ENCODE measurements at regions not wholly inside any gene's neighbourhood (a gene's known extent, or its start where the extent isn't known, plus 50 kb on each side); places are given as distances from the start of the nearest gene placed in this dataset.

- no CpG with 5 or more reads among the region's 3 CpGs for WGBS (ENCODE audit: extremely low coverage, insufficient read length, low lambda C conversion rate)
- no peaks in the 10 kb centered on the region for H3K27me3 ChIP-seq (ENCODE audit: insufficient read depth, low read length)
- H4K5ac ChIP-seq (ENCODE audit: insufficient read length, low read depth, low read length): no peak overlapping the region
- no peak overlapping the region for H2BK15ac ChIP-seq (ENCODE audit: low read depth, low read length)
- no peak overlapping the region for H4K91ac ChIP-seq (ENCODE audit: insufficient read length, low read depth, low read length)
- Mint-ChIP-seq H3K36me3 (ENCODE audit: insufficient read depth in 1 of 3, low read depth in 3 of 3) (peaks cover 12 to 22% (median 15%) of the 10 kb centered on the region in 3 experiments), H3K27me3 (ENCODE audit: low read depth) (no peaks in the 10 kb centered on the region; the same call in 1 of the 2 replicates), H3K9me3 (peaks cover 22 to 29% of the 10 kb centered on the region in 2 experiments), H3K27ac (no peak overlapping the region), H3K4me3 (no peak overlapping the region), H3K4me1 (no peaks in the 10 kb centered on the region)
- H3K9ac ChIP-seq (ENCODE audit: extremely low read depth, insufficient read length, low read length): no peak overlapping the region
- H3K4ac ChIP-seq (ENCODE audit: low read depth, low read length): no peak overlapping the region
- no peak overlapping the region for H3K18ac ChIP-seq (ENCODE audit: insufficient read length, low read depth, low read length)
- no peak overlapping the region for H3K23ac ChIP-seq (ENCODE audit: insufficient read length, low read depth, low read length)
- no peak overlapping the region for H3K56ac ChIP-seq (ENCODE audit: insufficient read length, low read depth, low read length)
- no peaks in the 10 kb centered on the region for H4K20me1 ChIP-seq (ENCODE audit: control insufficient read depth, insufficient read depth, insufficient read length)
- no peak overlapping the region for H4K8ac ChIP-seq (replicated peaks; ENCODE audit: insufficient read length, low read depth, low read length)
- peaks cover 6% of the 10 kb centered on the region for H3K9me3 ChIP-seq (ENCODE audit: control insufficient read depth, low read depth, low read length)
- H3T11ph ChIP-seq (ENCODE audit: low read length): no peak overlapping the region
- H3K14ac ChIP-seq (ENCODE audit: insufficient read depth, low read length): no peak overlapping the region
- no peak overlapping the region for H3K4me2 ChIP-seq (ENCODE audit: insufficient read depth, insufficient read length, low read length)
- no peak for TF ChIP-seq CTCF (conservative IDR thresholded peaks at IDR 0.05)
- H2BK5ac ChIP-seq (ENCODE audit: insufficient read length, low read length): no peak overlapping the region
- no peaks in the 10 kb centered on the region for H3K4me1 ChIP-seq (ENCODE audit: insufficient read depth, low read length)
- H2BK120ac ChIP-seq (ENCODE audit: low read depth, low read length, poor library complexity, severe bottlenecking): no peak overlapping the region
- no peak overlapping the region for H3K27ac ChIP-seq (ENCODE audit: insufficient read length, low read depth, low read length)
- H2BK12ac ChIP-seq (ENCODE audit: insufficient read length, low read depth, low read length): no peak overlapping the region
- H2BK20ac ChIP-seq (ENCODE audit: low read depth, low read length, poor library complexity, severe bottlenecking): no peak overlapping the region
- H3K79me2 ChIP-seq (ENCODE audit: insufficient read depth, low read length): no peaks in the 10 kb centered on the region
- H3K79me1 ChIP-seq (ENCODE audit: insufficient read depth, low read depth, low read length, poor library complexity, severe bottlenecking): no peaks in the 10 kb centered on the region
- no peak overlapping the region for H2AK5ac ChIP-seq (ENCODE audit: insufficient read length, low read length)
- no peak for DNase-seq
- H2AFZ ChIP-seq (ENCODE audit: low read length): no peak overlapping the region
- no peaks in the 10 kb centered on the region for H3K23me2 ChIP-seq (ENCODE audit: insufficient read length, low read depth, low read length, poor library complexity, severe bottlenecking)
These were observed 504.0 kb upstream of the OLFM3 start for GRCh38 chr1:102500758-102501157.
